C4-2B (cell line): ENCODE measurements at regions not wholly inside any gene's neighbourhood (a gene's known extent, or its start where the extent isn't known, plus 50 kb on each side); places are given as distances from the start of the nearest gene placed in this dataset.

Source experiments
- ZFX ChIP-seq: fragments of 450-650 bp; IDR thresholded peaks from 2 replicates; pipeline ENCODE4 v1.6.1; 2017
- TF ChIP-seq, protein P1 (sequence below): fragments of 450-650 bp; conservative IDR thresholded peaks from 2 replicates; pipeline ENCODE4 v1.5.1; 2017; ENCODE audit warnings: mild to moderate bottlenecking

GRCh38 chr3:176942305-176942704 lies 255.0 kb downstream of the TBL1XR1 start:
- TF ChIP-seq, protein P1, sequence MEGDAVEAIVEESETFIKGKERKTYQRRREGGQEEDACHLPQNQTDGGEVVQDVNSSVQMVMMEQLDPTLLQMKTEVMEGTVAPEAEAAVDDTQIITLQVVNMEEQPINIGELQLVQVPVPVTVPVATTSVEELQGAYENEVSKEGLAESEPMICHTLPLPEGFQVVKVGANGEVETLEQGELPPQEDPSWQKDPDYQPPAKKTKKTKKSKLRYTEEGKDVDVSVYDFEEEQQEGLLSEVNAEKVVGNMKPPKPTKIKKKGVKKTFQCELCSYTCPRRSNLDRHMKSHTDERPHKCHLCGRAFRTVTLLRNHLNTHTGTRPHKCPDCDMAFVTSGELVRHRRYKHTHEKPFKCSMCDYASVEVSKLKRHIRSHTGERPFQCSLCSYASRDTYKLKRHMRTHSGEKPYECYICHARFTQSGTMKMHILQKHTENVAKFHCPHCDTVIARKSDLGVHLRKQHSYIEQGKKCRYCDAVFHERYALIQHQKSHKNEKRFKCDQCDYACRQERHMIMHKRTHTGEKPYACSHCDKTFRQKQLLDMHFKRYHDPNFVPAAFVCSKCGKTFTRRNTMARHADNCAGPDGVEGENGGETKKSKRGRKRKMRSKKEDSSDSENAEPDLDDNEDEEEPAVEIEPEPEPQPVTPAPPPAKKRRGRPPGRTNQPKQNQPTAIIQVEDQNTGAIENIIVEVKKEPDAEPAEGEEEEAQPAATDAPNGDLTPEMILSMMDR, result no peak
- TF ChIP-seq ZFX, result no peak
